ENCODE measurements at regions not wholly inside any gene's neighbourhood (a gene's known extent, or its start where the extent isn't known, plus 50 kb on each side); places are given as distances from the start of the nearest gene placed in this dataset.

DNA sequence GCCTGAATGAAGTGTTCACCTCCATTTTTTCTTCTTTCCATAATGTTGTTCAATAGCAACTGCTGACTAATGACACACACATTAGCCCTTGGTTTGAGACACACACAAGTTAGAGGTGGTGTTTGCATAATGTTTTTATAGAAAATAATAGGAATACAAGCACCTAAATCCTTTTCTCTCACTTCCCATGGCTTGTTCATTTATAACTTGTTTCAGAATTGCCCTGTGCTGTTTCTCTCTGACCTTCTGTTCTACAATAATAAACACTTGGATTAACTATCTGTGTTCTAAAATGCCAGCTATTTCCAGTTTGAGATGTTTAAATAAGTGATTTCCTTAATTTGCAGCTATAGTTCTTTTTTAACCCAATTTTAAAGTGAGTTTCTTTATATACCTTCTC, 525.1 kb upstream of the ROBO2 start:
- no peaks in the 10 kb centered on the region for H3K27me3 ChIP-seq (ENCODE audit: insufficient read depth, low read length, poor library complexity)
- H3K79me2 ChIP-seq (ENCODE audit: insufficient read depth, low read length): no peaks in the 10 kb centered on the region

DNA sequence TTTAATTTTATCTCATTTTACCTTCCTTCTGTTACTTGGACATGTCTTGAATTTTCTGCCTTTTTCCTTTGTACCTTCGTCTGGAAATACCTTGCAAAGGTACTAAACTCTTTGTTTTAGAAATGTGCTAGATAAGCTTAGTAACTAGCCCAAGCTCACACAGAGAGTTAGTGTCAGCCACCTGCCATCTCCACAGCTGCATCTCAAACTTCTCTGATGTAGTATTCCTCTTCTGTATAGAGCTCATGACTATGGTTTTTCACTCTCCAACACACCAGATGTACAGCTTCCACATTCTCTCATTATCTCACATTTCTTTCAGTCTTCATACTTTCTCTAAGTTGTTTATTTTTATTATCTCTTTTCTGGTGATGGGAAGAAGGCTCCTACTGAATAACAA, 516.6 kb upstream of the ROBO2 start:
- H2AFZ ChIP-seq (ENCODE audit: low read depth, low read length): no peak overlapping the region
- ATAC-seq (ENCODE audit: insufficient read depth, low read depth): no peak
- H3K4me2 ChIP-seq (ENCODE audit: insufficient read depth, low read length): no peak overlapping the region
- no peaks in the 10 kb centered on the region for H3K36me3 ChIP-seq (ENCODE audit: insufficient read depth, low read length)
- H3K4me3 ChIP-seq (ENCODE audit: low read depth in 1 of 2, low read length in 2 of 2): no peak overlapping the region
- H3K9ac ChIP-seq (ENCODE audit: low read depth, low read length): no peak overlapping the region
- no peaks in the 10 kb centered on the region for H4K20me1 ChIP-seq (ENCODE audit: insufficient read depth, low read length)
- H3K27me3 ChIP-seq (ENCODE audit: insufficient read depth, low read length, poor library complexity): no peaks in the 10 kb centered on the region
- DNase-seq: no peak
- no peaks in the 10 kb centered on the region for H3K4me1 ChIP-seq (ENCODE audit: insufficient read depth, low read length)
- H3K79me2 ChIP-seq (ENCODE audit: insufficient read depth, low read length): no peaks in the 10 kb centered on the region
- no peaks in the 10 kb centered on the region for H3K9me3 ChIP-seq (ENCODE audit: insufficient read depth, low read length, severe bottlenecking)
- no peak overlapping the region for H3K27ac ChIP-seq (ENCODE audit: low read length)
- TF ChIP-seq EZH2 (IDR thresholded peaks at IDR 0.05; ENCODE audit: borderline replicate concordance, low read depth, low read length, severe bottlenecking): no peak
- TF ChIP-seq, protein P1, sequence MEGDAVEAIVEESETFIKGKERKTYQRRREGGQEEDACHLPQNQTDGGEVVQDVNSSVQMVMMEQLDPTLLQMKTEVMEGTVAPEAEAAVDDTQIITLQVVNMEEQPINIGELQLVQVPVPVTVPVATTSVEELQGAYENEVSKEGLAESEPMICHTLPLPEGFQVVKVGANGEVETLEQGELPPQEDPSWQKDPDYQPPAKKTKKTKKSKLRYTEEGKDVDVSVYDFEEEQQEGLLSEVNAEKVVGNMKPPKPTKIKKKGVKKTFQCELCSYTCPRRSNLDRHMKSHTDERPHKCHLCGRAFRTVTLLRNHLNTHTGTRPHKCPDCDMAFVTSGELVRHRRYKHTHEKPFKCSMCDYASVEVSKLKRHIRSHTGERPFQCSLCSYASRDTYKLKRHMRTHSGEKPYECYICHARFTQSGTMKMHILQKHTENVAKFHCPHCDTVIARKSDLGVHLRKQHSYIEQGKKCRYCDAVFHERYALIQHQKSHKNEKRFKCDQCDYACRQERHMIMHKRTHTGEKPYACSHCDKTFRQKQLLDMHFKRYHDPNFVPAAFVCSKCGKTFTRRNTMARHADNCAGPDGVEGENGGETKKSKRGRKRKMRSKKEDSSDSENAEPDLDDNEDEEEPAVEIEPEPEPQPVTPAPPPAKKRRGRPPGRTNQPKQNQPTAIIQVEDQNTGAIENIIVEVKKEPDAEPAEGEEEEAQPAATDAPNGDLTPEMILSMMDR (IDR thresholded peaks at IDR 0.05; ENCODE audit: borderline replicate concordance, extremely low read depth, low read length, poor library complexity, severe bottlenecking): no peak

More for the DNA sequence above, 525.1 kb upstream of the ROBO2 start:
- DNase-seq (no peak), ATAC-seq (ENCODE audit: insufficient read depth, low read depth) (no peak)
- no peak for TF ChIP-seq EZH2 (IDR thresholded peaks at IDR 0.05; ENCODE audit: borderline replicate concordance, low read depth, low read length, severe bottlenecking)
- TF ChIP-seq, protein P1 (IDR thresholded peaks at IDR 0.05; ENCODE audit: borderline replicate concordance, extremely low read depth, low read length, poor library complexity, severe bottlenecking): no peak
- Histone ChIP-seq H2AFZ (ENCODE audit: low read depth, low read length) (no peak overlapping the region), H3K4me1 (ENCODE audit: insufficient read depth, low read length) (no peaks in the 10 kb centered on the region), H3K27ac (ENCODE audit: low read length) (no peak overlapping the region), H3K4me2 (ENCODE audit: insufficient read depth, low read length) (no peak overlapping the region), H3K9ac (ENCODE audit: low read depth, low read length) (no peak overlapping the region), H4K20me1 (ENCODE audit: insufficient read depth, low read length) (no peaks in the 10 kb centered on the region), H3K4me3 (ENCODE audit: low read depth in 1 of 2, low read length in 2 of 2) (no peak overlapping the region), H3K36me3 (ENCODE audit: insufficient read depth, low read length) (no peaks in the 10 kb centered on the region), H3K9me3 (ENCODE audit: insufficient read depth, low read length, severe bottlenecking) (no peaks in the 10 kb centered on the region)

DNA sequence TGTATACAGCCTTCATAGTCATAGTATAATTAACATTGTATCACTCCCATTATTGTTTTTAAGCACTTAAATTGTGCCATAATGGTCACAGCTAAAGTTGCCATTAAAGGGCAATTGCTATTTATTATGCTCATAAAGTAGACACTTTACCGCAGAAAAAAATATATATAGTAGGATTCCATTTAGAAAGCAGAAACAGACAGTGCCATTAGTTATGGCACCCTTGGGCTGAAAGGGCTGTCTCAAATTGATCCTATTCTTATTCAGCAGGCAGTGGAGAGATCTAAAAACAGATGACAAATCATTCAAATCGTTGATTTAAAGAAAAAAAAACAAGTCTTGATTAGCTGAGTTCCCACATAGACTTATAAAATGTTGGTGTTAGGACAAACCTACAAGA, 514.2 kb upstream of the ROBO2 start:
- no peak for DNase-seq
- H3K27ac ChIP-seq (ENCODE audit: low read length): no peak overlapping the region
- H3K36me3 ChIP-seq (ENCODE audit: insufficient read depth, low read length): no peaks in the 10 kb centered on the region
- no peak for ATAC-seq (ENCODE audit: insufficient read depth, low read depth)
- no peaks in the 10 kb centered on the region for H3K79me2 ChIP-seq (ENCODE audit: insufficient read depth, low read length)
- no peak overlapping the region for H3K9ac ChIP-seq (ENCODE audit: low read depth, low read length)
- H3K4me2 ChIP-seq (ENCODE audit: insufficient read depth, low read length): no peak overlapping the region
- H3K9me3 ChIP-seq (ENCODE audit: insufficient read depth, low read length, severe bottlenecking): no peaks in the 10 kb centered on the region
- TF ChIP-seq EZH2 (IDR thresholded peaks at IDR 0.05; ENCODE audit: borderline replicate concordance, low read depth, low read length, severe bottlenecking): no peak
- TF ChIP-seq, protein P1 (IDR thresholded peaks at IDR 0.05; ENCODE audit: borderline replicate concordance, extremely low read depth, low read length, poor library complexity, severe bottlenecking): no peak
- H4K20me1 ChIP-seq (ENCODE audit: insufficient read depth, low read length): no peaks in the 10 kb centered on the region
- no peaks in the 10 kb centered on the region for H3K4me1 ChIP-seq (ENCODE audit: insufficient read depth, low read length)
- no peaks in the 10 kb centered on the region for H3K27me3 ChIP-seq (ENCODE audit: insufficient read depth, low read length, poor library complexity)
- H3K4me3 ChIP-seq (ENCODE audit: low read depth in 1 of 2, low read length in 2 of 2): no peak overlapping the region
- no peak overlapping the region for H2AFZ ChIP-seq (ENCODE audit: low read depth, low read length)

DNA sequence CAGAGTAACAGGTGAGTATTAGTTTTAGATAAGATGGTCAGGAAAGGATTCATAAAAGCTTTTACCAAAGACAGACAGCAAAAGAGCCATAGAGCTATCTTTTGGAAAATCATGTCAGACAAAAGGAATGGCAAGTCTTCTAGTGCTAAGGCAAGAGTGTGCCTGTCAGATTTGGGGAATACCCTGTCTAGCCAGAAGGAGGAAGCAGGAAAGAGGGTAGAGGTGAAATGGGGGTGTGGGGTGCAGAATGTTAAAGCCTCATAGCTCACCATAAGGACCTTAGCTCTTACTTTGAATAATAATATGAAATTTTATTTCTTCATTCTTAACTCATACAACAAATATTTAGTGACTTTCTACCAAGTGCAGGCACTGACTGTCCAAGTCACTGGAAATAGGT, 512.1 kb upstream of the ROBO2 start:
- H2AFZ ChIP-seq (ENCODE audit: low read depth, low read length): no peak overlapping the region
- no peak overlapping the region for H3K27ac ChIP-seq (ENCODE audit: low read length)
- H3K9ac ChIP-seq (ENCODE audit: low read depth, low read length): no peak overlapping the region
- DNase-seq: no peak
- no peaks in the 10 kb centered on the region for H3K9me3 ChIP-seq (ENCODE audit: insufficient read depth, low read length, severe bottlenecking)
- TF ChIP-seq, protein P1 (IDR thresholded peaks at IDR 0.05; ENCODE audit: borderline replicate concordance, extremely low read depth, low read length, poor library complexity, severe bottlenecking): no peak
- no peak for TF ChIP-seq EZH2 (IDR thresholded peaks at IDR 0.05; ENCODE audit: borderline replicate concordance, low read depth, low read length, severe bottlenecking)
- no peak overlapping the region for H3K4me2 ChIP-seq (ENCODE audit: insufficient read depth, low read length)
- H3K36me3 ChIP-seq (ENCODE audit: insufficient read depth, low read length): no peaks in the 10 kb centered on the region
- H3K4me3 ChIP-seq (ENCODE audit: low read depth in 1 of 2, low read length in 2 of 2): no peak overlapping the region
- H3K4me1 ChIP-seq (ENCODE audit: insufficient read depth, low read length): no peaks in the 10 kb centered on the region
- no peaks in the 10 kb centered on the region for H3K79me2 ChIP-seq (ENCODE audit: insufficient read depth, low read length)
- no peaks in the 10 kb centered on the region for H3K27me3 ChIP-seq (ENCODE audit: insufficient read depth, low read length, poor library complexity)
- no peaks in the 10 kb centered on the region for H4K20me1 ChIP-seq (ENCODE audit: insufficient read depth, low read length)
- no peak for ATAC-seq (ENCODE audit: insufficient read depth, low read depth)

Measured in DND-41 (cell line).